Natural killer cell (primary cell): ENCODE measurements at regions not wholly inside any gene's neighbourhood (a gene's known extent, or its start where the extent isn't known, plus 50 kb on each side); places are given as distances from the start of the nearest gene placed in this dataset.

Experiments used
- ATAC-seq, 3 donors: fragments of 150-1000 bp in 2 of 3; fragments of 200-7000 bp in 1 of 3; cut with Tn5 transposase; 1 replicate in 1 of 3; 2 replicates in 2 of 3; pipeline ENCODE4 v1.10.0; 2021; ENCODE audit warnings: mild to moderate bottlenecking in 2 of 3, moderate library complexity in 2 of 3
- DNase-seq, 2 donors: peaks; one replicate each; pipeline versions ENCODE4 v3.0.0 to v3.0.0-alpha.2; 2013 to 2021; ENCODE audit warnings: mixed read lengths in 1 of 2
- H3K27ac ChIP-seq: one replicate; pipeline ENCODE4 v1.5.1; 2013; ENCODE audit warnings: mild to moderate bottlenecking, low read length
- H3K27me3 ChIP-seq: one replicate; pipeline ENCODE4 v1.6.1; 2013; ENCODE audit warnings: low read length; ENCODE audit not compliant: control insufficient read depth, insufficient read depth
- H3K36me3 ChIP-seq: one replicate; pipeline ENCODE4 v1.6.1; 2013; ENCODE audit warnings: low read length; ENCODE audit not compliant: control insufficient read depth, insufficient read depth
- H3K4me1 ChIP-seq: one replicate; pipeline ENCODE4 v1.6.1; 2013; ENCODE audit warnings: low read length; ENCODE audit not compliant: control insufficient read depth, insufficient read depth
- H3K4me3 ChIP-seq: one replicate; pipeline ENCODE4 v1.5.1; 2013; ENCODE audit warnings: low read length
- H3K9me3 ChIP-seq: one replicate; pipeline ENCODE4 v1.6.1; 2013; ENCODE audit warnings: low read length; ENCODE audit not compliant: control insufficient read depth, insufficient read depth
- H3K27ac Mint-ChIP-seq, 2 donors: one replicate each; pipeline ENCODE4 v1.8.0; 2022; ENCODE audit warnings: mild to moderate bottlenecking in 2 of 2, mixed read lengths in 2 of 2, moderate library complexity in 1 of 2
- H3K27me3 Mint-ChIP-seq, 2 donors: one replicate each; pipeline ENCODE4 v1.8.0; 2022; ENCODE audit warnings: low read depth in 2 of 2, mixed read lengths in 2 of 2
- H3K36me3 Mint-ChIP-seq: one replicate; pipeline ENCODE4 v1.8.0; 2022; ENCODE audit warnings: mixed read lengths
- H3K4me1 Mint-ChIP-seq, 2 donors: one replicate each; pipeline ENCODE4 v1.8.0; 2022; ENCODE audit warnings: mixed read lengths in 2 of 2
- H3K4me3 Mint-ChIP-seq: one replicate; pipeline ENCODE4 v1.8.0; 2022; ENCODE audit warnings: mild to moderate bottlenecking, moderate library complexity, mixed read lengths
- H3K9me3 Mint-ChIP-seq, 2 donors: one replicate each; pipeline ENCODE4 v1.8.0; 2022; ENCODE audit warnings: mixed read lengths in 2 of 2
- CTCF ChIP-seq: fragments of 200-600 bp; IDR thresholded peaks from one replicate; pipeline ENCODE4 v1.8.0; 2022; ENCODE audit warnings: antibody characterized with exemption
- WGBS: methylation state at CpG from one replicate; pipeline ENCODE4 v1.1.7; 2013; ENCODE audit warnings: missing lambda C conversion rate; ENCODE audit not compliant: insufficient coverage; 5-methylcytosine and 5-hydroxymethylcytosine counted together
- intact Hi-C: fragments of 100-400 bp; cut with micrococcal nuclease; formaldehyde crosslinking; loops from one replicate; pipeline ENCODE4 v1.14.2; 2022

- Mint-ChIP-seq H3K27ac (no peak overlapping the region), H3K4me1 (no peaks in the 10 kb centered on the region), H3K4me3 (no peak overlapping the region), H3K36me3 (no peaks in the 10 kb centered on the region), H3K27me3 (no peaks in the 10 kb centered on the region), H3K9me3 (no peaks in the 10 kb centered on the region)
- no peak for ATAC-seq
- WGBS: 90% methylated on average over 5 of the region's 5 CpGs
- no peaks in the 10 kb centered on the region for H3K4me1 ChIP-seq
- TF ChIP-seq CTCF: no peak
- no peaks in the 10 kb centered on the region for H3K9me3 ChIP-seq
- no peak overlapping the region for H3K27ac ChIP-seq
- no peaks in the 10 kb centered on the region for H3K36me3 ChIP-seq
- no peak for DNase-seq
- no peaks in the 10 kb centered on the region for H3K27me3 ChIP-seq
- H3K4me3 ChIP-seq: no peak overlapping the region
- intact Hi-C loops: no loop called here
Observed at GRCh38 chr16:82298472-82298871, 128.4 kb upstream of the MPHOSPH6 start.

GRCh38 chr16:82295290-82296201 lies 125.5 kb upstream of the MPHOSPH6 start:
- H3K27ac ChIP-seq: no peak overlapping the region
- no peaks in the 10 kb centered on the region for H3K27me3 ChIP-seq
- TF ChIP-seq CTCF: no peak
- H3K4me1 ChIP-seq: no peaks in the 10 kb centered on the region
- no peaks in the 10 kb centered on the region for H3K4me1 Mint-ChIP-seq
- intact Hi-C loops: no loop called here
- no peak overlapping the region for H3K4me3 Mint-ChIP-seq
- H3K9me3 Mint-ChIP-seq: no peaks in the 10 kb centered on the region
- DNase-seq (no peak), ATAC-seq (no peak)
- peaks cover 4 to 6% of the 10 kb centered on the region in 2 donors for H3K27me3 Mint-ChIP-seq
- H3K36me3 ChIP-seq: no peaks in the 10 kb centered on the region
- WGBS: 88% methylated on average over 7 of the region's 9 CpGs
- H3K27ac Mint-ChIP-seq: no peak overlapping the region
- H3K4me3 ChIP-seq: no peak overlapping the region
- H3K36me3 Mint-ChIP-seq: no peaks in the 10 kb centered on the region
- H3K9me3 ChIP-seq: no peaks in the 10 kb centered on the region

GRCh38 chr16:82293671-82294070 lies 123.6 kb upstream of the MPHOSPH6 start:
- ATAC-seq: no peak
- no peak for DNase-seq

More at GRCh38 chr16:82293671-82294070, 123.6 kb upstream of the MPHOSPH6 start:
- H3K36me3 ChIP-seq: no peaks in the 10 kb centered on the region
- TF ChIP-seq CTCF: no peak
- H3K27me3 ChIP-seq: no peaks in the 10 kb centered on the region
- Mint-ChIP-seq H3K9me3 (no peaks in the 10 kb centered on the region), H3K27me3 (peaks cover 12 to 15% of the 10 kb centered on the region in 2 donors), H3K27ac (no peak overlapping the region), H3K4me3 (no peak overlapping the region), H3K36me3 (no peaks in the 10 kb centered on the region), H3K4me1 (no peaks in the 10 kb centered on the region)
- intact Hi-C loops: no loop called here
- no peak overlapping the region for H3K27ac ChIP-seq
- 92% methylated on average over 2 of the region's 2 CpGs for WGBS
- H3K4me1 ChIP-seq: no peaks in the 10 kb centered on the region
- H3K9me3 ChIP-seq: no peaks in the 10 kb centered on the region
- H3K4me3 ChIP-seq: no peak overlapping the region
